ENCODE measurements at regions not wholly inside any gene's neighbourhood (a gene's known extent, or its start where the extent isn't known, plus 50 kb on each side); places are given as distances from the start of the nearest gene placed in this dataset.
"Not testable (repeated sequence)": the region's sequence is repeated elsewhere in the genome, so short reads cannot be mapped to it uniquely, and the experiment has no call there.

DNA sequence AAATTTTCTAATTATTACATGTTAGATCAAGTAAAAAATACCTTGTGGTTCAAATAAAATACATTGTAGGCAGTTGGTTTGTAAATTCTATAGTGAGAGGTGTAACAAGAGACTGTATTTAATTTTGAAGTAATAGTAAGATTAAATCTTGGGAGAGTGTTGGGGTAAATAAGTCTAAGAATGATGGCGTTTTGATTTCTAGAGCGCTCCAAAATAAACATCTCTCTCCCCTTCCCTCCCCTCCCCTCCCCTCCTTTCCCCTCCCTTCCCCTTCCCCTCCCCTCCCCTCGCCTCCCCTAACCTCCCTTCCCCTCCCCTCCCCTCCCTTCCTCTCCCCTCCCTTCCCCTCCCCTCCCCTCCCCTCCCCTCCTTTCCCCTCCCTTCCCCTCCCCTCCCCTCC, 200.6 kb upstream of the EEF2KMT start:
- DNase-seq (no peak), ATAC-seq (no peak)
- Histone ChIP-seq H3K79me2 (ENCODE audit: low read length) (no peaks in the 10 kb centered on the region), H2AFZ (ENCODE audit: low read length) (no peak overlapping the region), H3K9me3 (ENCODE audit: low read length) (no peaks in the 10 kb centered on the region), H4K20me1 (ENCODE audit: low read length) (no peaks in the 10 kb centered on the region), H3K27ac (ENCODE audit: low read length) (no peak overlapping the region), H3F3A (ENCODE audit: low read length, unreplicated experiment) (no peaks in the 10 kb centered on the region), H3K4me2 (ENCODE audit: low read length) (no peak overlapping the region), H3K9ac (ENCODE audit: low read length) (no peak overlapping the region), H3K9me2 (replicated peaks; ENCODE audit: low read length) (no peaks in the 10 kb centered on the region), H3K27me3 (ENCODE audit: low read length) (no peaks in the 10 kb centered on the region), H3K4me3 (ENCODE audit: low read length) (no peak overlapping the region), H3K36me3 (ENCODE audit: low read depth, low read length) (no peaks in the 10 kb centered on the region), H3K4me1 (ENCODE audit: insufficient read depth, low read length) (no peaks in the 10 kb centered on the region)
- BruUV-seq (replicated peaks), result no TSS peak
- TF ChIP-seq EZH2 (IDR thresholded peaks at IDR 0.05; ENCODE audit: low read length, unreplicated experiment) (no peak), EZH2phosphoT487 (IDR thresholded peaks at IDR 0.05; ENCODE audit: borderline replicate concordance, low read length) (no peak)
- TF ChIP-seq, protein P1, sequence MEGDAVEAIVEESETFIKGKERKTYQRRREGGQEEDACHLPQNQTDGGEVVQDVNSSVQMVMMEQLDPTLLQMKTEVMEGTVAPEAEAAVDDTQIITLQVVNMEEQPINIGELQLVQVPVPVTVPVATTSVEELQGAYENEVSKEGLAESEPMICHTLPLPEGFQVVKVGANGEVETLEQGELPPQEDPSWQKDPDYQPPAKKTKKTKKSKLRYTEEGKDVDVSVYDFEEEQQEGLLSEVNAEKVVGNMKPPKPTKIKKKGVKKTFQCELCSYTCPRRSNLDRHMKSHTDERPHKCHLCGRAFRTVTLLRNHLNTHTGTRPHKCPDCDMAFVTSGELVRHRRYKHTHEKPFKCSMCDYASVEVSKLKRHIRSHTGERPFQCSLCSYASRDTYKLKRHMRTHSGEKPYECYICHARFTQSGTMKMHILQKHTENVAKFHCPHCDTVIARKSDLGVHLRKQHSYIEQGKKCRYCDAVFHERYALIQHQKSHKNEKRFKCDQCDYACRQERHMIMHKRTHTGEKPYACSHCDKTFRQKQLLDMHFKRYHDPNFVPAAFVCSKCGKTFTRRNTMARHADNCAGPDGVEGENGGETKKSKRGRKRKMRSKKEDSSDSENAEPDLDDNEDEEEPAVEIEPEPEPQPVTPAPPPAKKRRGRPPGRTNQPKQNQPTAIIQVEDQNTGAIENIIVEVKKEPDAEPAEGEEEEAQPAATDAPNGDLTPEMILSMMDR (conservative IDR thresholded peaks at IDR 0.05; ENCODE audit: low read depth, low read length), result no peak
- intact Hi-C loops (cut with micrococcal nuclease), result no loop called here
- ChIA-PET POLR2A (ENCODE audit: unreplicated experiment) (no interaction called here), CTCF (no interaction called here)

DNA sequence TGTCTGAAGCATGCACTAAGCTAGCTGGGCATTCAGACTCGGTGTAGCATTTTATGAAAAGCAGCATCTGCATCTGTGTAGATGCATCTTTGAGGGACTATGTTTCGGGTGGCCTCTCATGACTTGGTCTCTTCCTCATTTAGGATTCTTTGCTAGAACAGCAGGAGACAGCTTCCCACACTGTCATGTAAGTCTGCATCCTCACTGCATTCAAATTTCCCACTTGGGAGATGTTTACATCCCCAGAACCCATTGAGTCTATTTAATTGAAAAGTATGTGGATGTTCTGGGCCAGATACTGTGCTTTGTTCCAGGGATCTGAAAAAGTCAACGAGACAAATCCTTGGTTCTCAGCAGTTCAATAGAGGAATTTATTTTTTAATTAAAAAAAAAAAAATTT, 198.6 kb upstream of the EEF2KMT start:
- ATAC-seq (no peak), DNase-seq (no peak)
- no peaks in the 10 kb centered on the region for H3F3A ChIP-seq (ENCODE audit: low read length, unreplicated experiment)
- H2AFZ ChIP-seq (ENCODE audit: low read length), result no peak overlapping the region
- H3K4me3 ChIP-seq (ENCODE audit: low read length), result no peak overlapping the region
- no peaks in the 10 kb centered on the region for H3K36me3 ChIP-seq (ENCODE audit: low read depth, low read length)
- H3K4me2 ChIP-seq (ENCODE audit: low read length), result no peak overlapping the region
- no peak overlapping the region for H3K27ac ChIP-seq (ENCODE audit: low read length)
- no peaks in the 10 kb centered on the region for H3K79me2 ChIP-seq (ENCODE audit: low read length)
- H4K20me1 ChIP-seq (ENCODE audit: low read length), result no peaks in the 10 kb centered on the region
- H3K9ac ChIP-seq (ENCODE audit: low read length), result no peak overlapping the region
- H3K9me2 ChIP-seq (replicated peaks; ENCODE audit: low read length), result no peaks in the 10 kb centered on the region
- TF ChIP-seq, protein P1 (conservative IDR thresholded peaks at IDR 0.05; ENCODE audit: low read depth, low read length), result no peak
- no peak for TF ChIP-seq EZH2 (IDR thresholded peaks at IDR 0.05; ENCODE audit: low read length, unreplicated experiment)
- no peak for TF ChIP-seq EZH2phosphoT487 (IDR thresholded peaks at IDR 0.05; ENCODE audit: borderline replicate concordance, low read length)
- no peaks in the 10 kb centered on the region for H3K4me1 ChIP-seq (ENCODE audit: insufficient read depth, low read length)
- H3K27me3 ChIP-seq (ENCODE audit: low read length), result no peaks in the 10 kb centered on the region
- intact Hi-C loops (cut with micrococcal nuclease), result no loop called here
- no TSS peak for BruUV-seq (replicated peaks)
- ChIA-PET CTCF (no interaction called here), POLR2A (ENCODE audit: unreplicated experiment) (no interaction called here)
- H3K9me3 ChIP-seq (ENCODE audit: low read length), result no peaks in the 10 kb centered on the region

DNA sequence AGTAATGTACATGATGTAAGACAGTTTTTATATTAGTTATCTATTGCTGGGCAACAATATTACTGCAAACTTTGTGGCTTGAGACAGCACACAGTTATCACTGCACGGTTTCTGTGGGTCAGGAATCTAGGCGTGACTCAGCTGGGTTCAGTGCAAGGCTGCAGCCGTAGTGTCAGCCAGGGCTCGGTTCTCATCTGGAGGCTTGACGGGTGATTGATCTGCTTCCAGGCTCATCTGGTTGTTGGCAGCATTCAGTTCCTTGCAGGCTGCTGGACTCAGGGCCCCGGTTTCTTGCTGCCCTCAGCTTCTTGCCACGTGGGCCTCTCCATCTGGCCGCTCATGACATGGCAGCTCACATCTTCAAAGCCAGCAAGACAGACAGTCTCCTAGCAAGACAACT, 197.7 kb upstream of the EEF2KMT start:
- H3K79me2 ChIP-seq (ENCODE audit: low read length); H3K4me2 ChIP-seq (ENCODE audit: low read length); H3K27me3 ChIP-seq (ENCODE audit: low read length); POLR2A ChIA-PET (ENCODE audit: unreplicated experiment); H3K4me1 ChIP-seq (ENCODE audit: insufficient read depth, low read length); intact Hi-C loops (cut with micrococcal nuclease); H3F3A ChIP-seq (ENCODE audit: low read length, unreplicated experiment); H3K9me3 ChIP-seq (ENCODE audit: low read length); H3K4me3 ChIP-seq (ENCODE audit: low read length); CTCF ChIA-PET; ATAC-seq; H3K36me3 ChIP-seq (ENCODE audit: low read depth, low read length); DNase-seq; H3K9ac ChIP-seq (ENCODE audit: low read length); BruUV-seq (replicated peaks); H3K9me2 ChIP-seq (replicated peaks; ENCODE audit: low read length); H2AFZ ChIP-seq (ENCODE audit: low read length); H3K27ac ChIP-seq (ENCODE audit: low read length); H4K20me1 ChIP-seq (ENCODE audit: low read length): not testable (repeated sequence)

DNA sequence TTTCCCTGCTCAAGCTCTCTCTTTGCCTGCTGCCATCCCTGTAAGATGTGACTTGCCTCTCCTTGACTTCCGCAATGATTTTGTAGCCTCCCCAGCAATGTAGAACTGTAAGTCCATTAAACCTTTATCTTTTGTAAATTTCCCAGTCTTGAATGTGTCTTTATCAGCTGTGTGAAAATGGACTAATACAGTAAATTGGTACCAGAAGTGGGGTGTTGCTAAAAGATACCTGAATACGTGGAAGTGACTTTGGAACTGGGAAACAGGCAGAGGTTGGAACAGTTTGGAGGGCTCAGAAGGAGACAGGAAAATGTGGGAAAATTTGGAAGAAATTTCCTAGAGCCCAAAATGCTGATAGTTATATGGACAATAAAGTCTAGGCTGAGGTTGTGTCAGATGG, 184.6 kb upstream of the EEF2KMT start:
- H3K4me1 ChIP-seq (ENCODE audit: insufficient read depth, low read length); H3K9me3 ChIP-seq (ENCODE audit: low read length); H3K27me3 ChIP-seq (ENCODE audit: low read length); H3K36me3 ChIP-seq (ENCODE audit: low read depth, low read length); H3K4me2 ChIP-seq (ENCODE audit: low read length); H2AFZ ChIP-seq (ENCODE audit: low read length); H3K4me3 ChIP-seq (ENCODE audit: low read length); DNase-seq; ATAC-seq; H3K9me2 ChIP-seq (replicated peaks; ENCODE audit: low read length); BruUV-seq (replicated peaks); intact Hi-C loops (cut with micrococcal nuclease); H3K79me2 ChIP-seq (ENCODE audit: low read length); H4K20me1 ChIP-seq (ENCODE audit: low read length); POLR2A ChIA-PET (ENCODE audit: unreplicated experiment); H3K9ac ChIP-seq (ENCODE audit: low read length); H3K27ac ChIP-seq (ENCODE audit: low read length); H3F3A ChIP-seq (ENCODE audit: low read length, unreplicated experiment); CTCF ChIA-PET: not testable (repeated sequence)
